ENCODE measurements at regions not wholly inside any gene's neighbourhood (a gene's known extent, or its start where the extent isn't known, plus 50 kb on each side); places are given as distances from the start of the nearest gene placed in this dataset.
"Not testable (repeated sequence)": the region's sequence is repeated elsewhere in the genome, so short reads cannot be mapped to it uniquely, and the experiment has no call there.

DNA sequence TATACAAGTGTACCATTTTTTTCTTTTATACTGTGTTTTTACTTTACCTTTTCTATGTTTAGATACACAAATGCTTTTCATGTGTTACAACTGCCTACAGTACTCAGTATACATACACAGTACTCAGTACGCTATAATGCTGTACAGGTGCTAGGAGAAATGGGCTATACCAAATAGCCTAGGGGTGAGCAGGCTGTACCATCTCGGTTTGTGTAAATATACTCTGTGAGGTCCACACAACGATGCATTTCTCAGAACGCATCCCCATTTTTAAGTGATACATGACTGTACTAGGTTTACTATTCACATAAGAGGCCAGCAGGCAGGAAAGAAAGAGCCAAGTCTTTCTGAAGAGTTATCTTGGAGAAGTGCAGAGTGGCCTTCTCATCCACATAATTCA is 426.4 kb upstream of the MTPN start:
- ATAC-seq (ENCODE audit: low FRiP score) (no peak), DNase-seq (ENCODE audit: low spot score) (no peak)
- TF ChIP-seq, protein P1, sequence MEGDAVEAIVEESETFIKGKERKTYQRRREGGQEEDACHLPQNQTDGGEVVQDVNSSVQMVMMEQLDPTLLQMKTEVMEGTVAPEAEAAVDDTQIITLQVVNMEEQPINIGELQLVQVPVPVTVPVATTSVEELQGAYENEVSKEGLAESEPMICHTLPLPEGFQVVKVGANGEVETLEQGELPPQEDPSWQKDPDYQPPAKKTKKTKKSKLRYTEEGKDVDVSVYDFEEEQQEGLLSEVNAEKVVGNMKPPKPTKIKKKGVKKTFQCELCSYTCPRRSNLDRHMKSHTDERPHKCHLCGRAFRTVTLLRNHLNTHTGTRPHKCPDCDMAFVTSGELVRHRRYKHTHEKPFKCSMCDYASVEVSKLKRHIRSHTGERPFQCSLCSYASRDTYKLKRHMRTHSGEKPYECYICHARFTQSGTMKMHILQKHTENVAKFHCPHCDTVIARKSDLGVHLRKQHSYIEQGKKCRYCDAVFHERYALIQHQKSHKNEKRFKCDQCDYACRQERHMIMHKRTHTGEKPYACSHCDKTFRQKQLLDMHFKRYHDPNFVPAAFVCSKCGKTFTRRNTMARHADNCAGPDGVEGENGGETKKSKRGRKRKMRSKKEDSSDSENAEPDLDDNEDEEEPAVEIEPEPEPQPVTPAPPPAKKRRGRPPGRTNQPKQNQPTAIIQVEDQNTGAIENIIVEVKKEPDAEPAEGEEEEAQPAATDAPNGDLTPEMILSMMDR (IDR thresholded peaks at IDR 0.05) = no peak

DNA sequence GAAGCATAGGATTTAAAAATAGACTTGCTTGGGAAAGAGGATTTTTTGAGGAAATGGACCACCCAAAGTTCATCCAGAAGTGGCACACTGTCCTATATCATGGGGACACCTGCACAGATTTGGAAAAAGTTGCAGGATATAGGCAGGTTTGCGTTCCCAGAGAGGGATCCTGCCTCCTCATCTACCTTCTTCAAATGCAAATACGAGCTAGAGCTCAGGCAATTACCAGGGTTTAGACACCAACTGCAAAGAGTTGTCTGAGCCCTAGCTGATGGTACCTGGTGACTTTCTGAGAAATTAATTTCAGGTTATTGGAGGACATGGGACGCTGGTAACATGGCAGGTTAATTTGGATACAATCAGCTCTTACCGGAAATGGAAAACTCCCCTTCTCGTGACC is 423.7 kb upstream of the MTPN start:
- ATAC-seq (ENCODE audit: low FRiP score) = no peak
- TF ChIP-seq, protein P1 (IDR thresholded peaks at IDR 0.05) = no peak
- DNase-seq (ENCODE audit: low spot score) = no peak

DNA sequence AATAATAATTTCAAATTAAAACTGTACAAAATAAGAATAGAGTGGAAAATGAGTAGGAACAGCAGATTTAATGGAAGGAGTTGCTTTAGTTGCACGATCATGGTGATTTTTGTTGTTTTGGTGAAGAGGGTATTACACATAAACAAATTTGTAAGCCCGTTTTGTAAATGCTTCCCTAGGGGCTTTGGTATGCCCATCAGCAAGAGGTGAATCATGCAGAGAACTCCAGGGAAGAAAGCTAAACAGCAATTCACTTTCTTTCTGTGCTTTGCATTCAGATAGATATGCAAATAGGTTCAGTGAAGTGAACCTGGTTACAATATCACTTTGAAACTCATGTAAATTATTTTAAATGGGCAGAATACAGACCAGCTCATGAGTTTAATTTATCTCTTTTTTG is 422.2 kb upstream of the MTPN start:
- TF ChIP-seq, protein P1 (IDR thresholded peaks at IDR 0.05) = no peak
- ATAC-seq (ENCODE audit: low FRiP score) (no peak), DNase-seq (ENCODE audit: low spot score) (no peak)

DNA sequence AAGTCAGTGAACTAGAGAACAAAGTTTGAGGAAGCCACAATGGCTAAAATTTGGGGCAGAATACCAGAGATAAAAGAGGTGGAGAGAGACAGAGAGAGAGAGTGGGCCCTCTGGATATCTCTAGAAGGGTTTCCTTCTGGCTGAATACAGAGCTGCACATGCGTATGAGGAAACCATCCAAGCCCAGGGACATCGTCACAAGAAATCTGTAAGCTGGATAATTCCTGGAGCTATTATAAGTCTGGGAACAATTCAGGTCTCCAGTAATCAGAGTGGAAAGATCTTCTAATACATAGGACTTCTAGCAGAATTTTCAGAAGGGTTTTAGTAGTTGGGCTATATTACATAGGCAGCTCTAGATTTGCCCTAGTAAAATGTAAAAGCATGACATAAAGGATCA is 415.7 kb upstream of the MTPN start:
- no peak for ATAC-seq (ENCODE audit: low FRiP score)
- no peak for DNase-seq (ENCODE audit: low spot score)
- TF ChIP-seq, protein P1 (IDR thresholded peaks at IDR 0.05) = no peak

DNA sequence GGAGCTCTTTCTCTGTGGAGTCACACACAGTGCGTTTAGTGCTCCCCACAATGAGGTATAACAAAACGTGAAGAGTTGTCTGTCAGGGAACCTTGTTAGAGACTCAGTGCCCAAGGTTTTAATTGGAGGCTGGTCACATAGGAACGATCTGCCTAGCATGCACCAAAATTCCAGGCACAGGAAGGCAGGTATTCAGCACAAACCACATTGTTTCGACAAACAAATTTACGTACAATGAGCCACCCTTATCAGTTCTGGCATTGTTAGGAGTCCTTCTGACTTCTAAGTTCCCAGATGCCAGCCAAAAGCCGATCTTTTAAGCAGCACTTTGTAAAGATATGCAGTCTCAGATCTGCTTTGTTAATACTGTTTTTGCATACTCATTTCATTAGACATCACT is 414.2 kb upstream of the MTPN start:
- DNase-seq (ENCODE audit: low spot score) = no peak
- ATAC-seq (ENCODE audit: low FRiP score) = no peak

DNA sequence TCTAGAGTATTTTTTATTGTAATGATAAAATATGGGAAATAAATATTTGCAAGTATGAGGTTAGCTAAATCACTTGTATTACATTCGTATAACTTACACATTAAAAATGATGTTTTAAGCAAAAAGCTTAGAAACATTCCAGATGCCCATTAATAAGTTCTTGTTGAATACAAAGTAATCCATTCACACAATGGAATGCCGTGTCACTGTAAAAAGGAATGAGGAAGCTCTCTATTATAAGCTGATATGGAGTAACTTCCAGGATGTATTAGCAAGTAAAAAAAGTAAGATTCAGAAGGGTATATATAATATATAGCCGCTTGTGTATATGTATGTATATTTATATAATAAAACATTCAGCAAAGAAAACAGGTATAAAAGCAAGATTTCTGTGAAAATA is 412.8 kb upstream of the MTPN start:
- DNase-seq (ENCODE audit: low spot score) = no peak
- no peak for ATAC-seq (ENCODE audit: low FRiP score)
- TF ChIP-seq, protein P1 (IDR thresholded peaks at IDR 0.05) = no peak

More for the DNA sequence above, 414.2 kb upstream of the MTPN start:
- TF ChIP-seq, protein P1 (IDR thresholded peaks at IDR 0.05) = no peak

DNA sequence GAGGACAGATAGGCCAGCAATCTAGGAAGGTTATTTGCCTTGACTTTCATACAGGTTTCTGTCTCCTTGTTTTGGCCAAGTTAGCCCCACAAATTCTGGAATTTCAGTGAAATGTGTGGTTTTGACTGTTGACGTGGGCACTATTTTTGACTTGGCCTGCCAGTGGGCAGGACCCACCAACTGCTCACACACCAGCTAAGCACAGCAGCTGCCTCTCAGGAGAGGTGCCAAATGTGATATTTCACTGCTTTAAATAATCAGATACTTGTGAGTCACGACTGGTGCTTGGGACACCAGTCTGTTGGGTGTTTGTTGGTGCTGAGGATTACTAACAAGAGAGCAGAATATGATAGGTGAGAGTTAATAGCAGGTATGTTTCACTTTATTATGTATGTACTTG is 409.7 kb upstream of the MTPN start:
- no peak for ATAC-seq (ENCODE audit: low FRiP score)
- TF ChIP-seq, protein P1 (IDR thresholded peaks at IDR 0.05) = no peak
- no peak for DNase-seq (ENCODE audit: low spot score)

DNA sequence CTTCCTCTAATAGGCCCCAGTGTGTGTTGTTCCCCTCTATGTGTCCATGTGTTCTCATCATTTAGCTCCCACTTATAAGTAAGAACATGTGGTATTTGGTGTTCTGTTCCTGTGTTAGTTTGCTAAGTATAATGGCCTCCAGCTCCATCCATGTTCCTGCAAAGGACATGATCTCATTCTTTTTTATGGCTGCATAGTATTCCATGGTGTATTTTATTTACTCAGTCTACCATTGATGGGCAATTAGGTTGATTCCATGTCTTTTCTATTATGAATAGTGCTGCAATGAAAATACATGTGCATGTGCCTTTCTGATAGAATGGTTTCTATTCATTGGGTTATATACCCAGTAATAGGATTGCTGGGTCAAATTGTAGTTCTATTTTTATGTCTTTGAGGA is 394.2 kb upstream of the MTPN start:
- DNase-seq (ENCODE audit: low spot score); ATAC-seq (ENCODE audit: low FRiP score): not testable (repeated sequence)

Data from omental fat pad (tissue), 3 donors.